ENCODE measurements at regions not wholly inside any gene's neighbourhood (a gene's known extent, or its start where the extent isn't known, plus 50 kb on each side); places are given as distances from the start of the nearest gene placed in this dataset.

GRCh38 chr2:136376798-136377211, 258.9 kb upstream of the CXCR4 start:
- no peaks in the 10 kb centered on the region for H3K9me3 ChIP-seq (ENCODE audit: control insufficient read depth, insufficient read depth, low read depth, low read length)
- no peaks in the 10 kb centered on the region for H3K36me3 ChIP-seq (ENCODE audit: control insufficient read depth, insufficient read depth, low read length)
- no peak overlapping the region for H3K27ac ChIP-seq (ENCODE audit: low read length)
- H3K27me3 ChIP-seq (ENCODE audit: control insufficient read depth, insufficient read depth, low read length) = peaks cover 4% of the 10 kb centered on the region; the same call in 1 of the 2 replicates
- no peak for TF ChIP-seq POLR2AphosphoS5 (IDR thresholded peaks at IDR 0.05; ENCODE audit: low read depth, low read length)
- no peak for TF ChIP-seq TCF7L2 (IDR thresholded peaks at IDR 0.05; ENCODE audit: low read depth, low read length)
- TF ChIP-seq REST (IDR thresholded peaks at IDR 0.05; ENCODE audit: insufficient read depth in 1 of 2, low read depth in 2 of 2, low read length in 1 of 2) = no peak
- no peak for TF ChIP-seq CTCF (IDR thresholded peaks at IDR 0.05)
- no peak for TF ChIP-seq SIN3A (IDR thresholded peaks at IDR 0.05; ENCODE audit: borderline replicate concordance, insufficient read depth, low read depth, low read length)
- no peak overlapping the region for H3K4me3 ChIP-seq (ENCODE audit: low read depth in 2 of 2, low read length in 2 of 2)
- ChIA-PET POLR2A (interaction anchor here (0.6 kb wide), 1 partner anchor 313 kb away, joined by 3 read pairs; no protein-coding TSS in a partner anchor), CTCF (no interaction called here)
- in situ Hi-C loops (cut with HindIII; ENCODE audit: low pct_unique_long_range_greater_than_20kb, low sequenced_read_pairs) (no loop called here), intact Hi-C loops (cut with micrococcal nuclease; ENCODE audit: unreplicated experiment) (loop anchor here (10.0 kb wide), 2 partner anchors 252 to 562 kb away; no protein-coding TSS in a partner anchor)
- DNase-seq (ENCODE audit: low read depth, low spot score) (no peak), ATAC-seq (no peak)
- H3K4me1 ChIP-seq (ENCODE audit: control insufficient read depth, insufficient read depth, low read length) = no peaks in the 10 kb centered on the region
- BruUV-seq (replicated peaks) = no TSS peak

GRCh38 chr2:136376211-136376610, 258.3 kb upstream of the CXCR4 start:
- intact Hi-C loops (cut with micrococcal nuclease; ENCODE audit: unreplicated experiment) = loop anchor here (10.0 kb wide), 2 partner anchors 251 to 561 kb away; no protein-coding TSS in a partner anchor
- peaks cover 5% of the 10 kb centered on the region; the same call in 1 of the 2 replicates for H3K27me3 ChIP-seq (ENCODE audit: control insufficient read depth, insufficient read depth, low read length)
- H3K4me3 ChIP-seq (ENCODE audit: low read depth in 2 of 2, low read length in 2 of 2) = no peak overlapping the region
- H3K9me3 ChIP-seq (ENCODE audit: control insufficient read depth, insufficient read depth, low read depth, low read length) = no peaks in the 10 kb centered on the region
- no peak for TF ChIP-seq SIN3A (IDR thresholded peaks at IDR 0.05; ENCODE audit: borderline replicate concordance, insufficient read depth, low read depth, low read length)
- no peak for ATAC-seq
- ChIA-PET CTCF (interaction anchor here (0.6 kb wide), 1 partner anchor 462 kb away, joined by 6 read pairs; no protein-coding TSS in a partner anchor), POLR2A (interaction anchor here (0.6 kb wide), 1 partner anchor 312 kb away, joined by 3 read pairs; no protein-coding TSS in a partner anchor)
- DNase-seq (ENCODE audit: low read depth, low spot score) = no peak
- no peaks in the 10 kb centered on the region for H3K4me1 ChIP-seq (ENCODE audit: control insufficient read depth, insufficient read depth, low read length)
- no peaks in the 10 kb centered on the region for H3K36me3 ChIP-seq (ENCODE audit: control insufficient read depth, insufficient read depth, low read length)
- BruUV-seq (replicated peaks) = no TSS peak
- in situ Hi-C loops (cut with HindIII; ENCODE audit: low pct_unique_long_range_greater_than_20kb, low sequenced_read_pairs) = no loop called here
- no peak overlapping the region for H3K27ac ChIP-seq (ENCODE audit: low read length)
